K562 (cell line): ENCODE measurements at regions not wholly inside any gene's neighbourhood (a gene's known extent, or its start where the extent isn't known, plus 50 kb on each side); places are given as distances from the start of the nearest gene placed in this dataset.

Experiments used
- ATAC-seq: fragments of 200-7000 bp; cut with Tn5 transposase; 3 replicates; pipeline ENCODE4 v1.9.1; 2020; ENCODE audit warnings: moderate library complexity
- BruUV-seq: library from RNA; stranded (reverse); fragments of 400-500 nt; replicated peaks from 2 replicates; lab custom pipeline; 2021; lab: Mats Ljungman, UMichigan
- CTCF ChIA-PET: fragments of 300-600 bp; formaldehyde crosslinking; extraction: SDS; loops from one replicate; lab custom pipeline; 2021; ENCODE audit warnings: low intra/inter-chr PET ratio; lab: Yijun Ruan, JAX
- POLR2A ChIA-PET: fragments of 300-600, 350-650 bp; sonication (Branson Sonifier 250); formaldehyde crosslinking; extraction: SDS; loops from one replicate; lab custom pipeline; 2021; ENCODE audit warnings: antibody characterized with exemption, inconsistent platforms; lab: Yijun Ruan, JAX
- DNase-seq, 4 experiments: peaks; one replicate each; pipeline versions ENCODE4 v3.0.0 to v3.0.0-alpha.2; 2011 to 2018; ENCODE audit warnings: low spot score in 3 of 4, mixed read lengths in 3 of 4; ENCODE audit errors: extremely low read depth in 1 of 4
- FAIRE-seq: peaks from 2 replicates; lab custom pipeline; 2011; peaks lifted over from hg19 to GRCh38; lab: Jason Lieb, UNC
- H2AFZ ChIP-seq: 2 replicates; pipeline ENCODE4 v1.6.0; 2011; ENCODE audit warnings: low read depth, low read length, control low read depth, inconsistent platforms
- H3K27ac ChIP-seq: fragments of 200-600 bp; 3 replicates; pipeline ENCODE4 v1.8.0; 2011; ENCODE audit warnings: low read depth, mild to moderate bottlenecking, control low read depth, inconsistent platforms, low read length, moderate library complexity, mixed read lengths; ENCODE audit errors: extremely low read depth
- H3K27me3 ChIP-seq, 2 experiments: fragments of 300-600 bp in 1 of 2; 2 replicates in 1 of 2; 3 replicates in 1 of 2; pipeline versions ENCODE4 v1.6.0 to v1.8.0; 2011; ENCODE audit warnings: inconsistent platforms in 2 of 2, low read length in 2 of 2, mild to moderate bottlenecking in 1 of 2, mixed read lengths in 1 of 2, moderate library complexity in 1 of 2; ENCODE audit not compliant: control insufficient read depth in 2 of 2, insufficient read depth in 2 of 2
- H3K36me3 ChIP-seq: fragments of 300-600 bp; 3 replicates; pipeline ENCODE4 v1.8.0; 2011; ENCODE audit warnings: mild to moderate bottlenecking, low read length, inconsistent platforms; ENCODE audit not compliant: control insufficient read depth, insufficient read depth
- H3K4me1 ChIP-seq, 2 experiments: fragments of 200-600 bp in 1 of 2; replicated peaks in 1 of 2; 2 replicates in 1 of 2; 3 replicates in 1 of 2; pipeline versions ENCODE4 v1.5.1 to v1.8.0; 2011; ENCODE audit warnings: inconsistent platforms in 2 of 2, low read length in 2 of 2, mild to moderate bottlenecking in 1 of 2, mixed read lengths in 1 of 2, moderate library complexity in 1 of 2; ENCODE audit not compliant: control insufficient read depth in 2 of 2, insufficient read depth in 2 of 2
- H3K4me2 ChIP-seq: 2 replicates; pipeline ENCODE4 v1.6.1; 2011; ENCODE audit warnings: low read length, control low read depth, inconsistent platforms, mixed read lengths; ENCODE audit not compliant: insufficient read depth
- H3K4me3 ChIP-seq: fragments of 200-600 bp; sonication (generic), shearing (Covaris generic); 2 replicates; pipeline ENCODE4 v1.5.1; 2016; ENCODE audit warnings: control low read depth, inconsistent platforms
- H3K79me2 ChIP-seq: fragments of 200-600 bp; 3 replicates; pipeline ENCODE4 v1.8.0; 2011; ENCODE audit warnings: low read length, inconsistent platforms; ENCODE audit not compliant: control insufficient read depth, insufficient read depth
- H3K9ac ChIP-seq, 2 experiments: 2 replicates each; pipeline versions ENCODE4 v1.6.0 to v1.6.1; 2011; ENCODE audit warnings: low read depth in 2 of 2, low read length in 2 of 2, control low read depth in 1 of 2, inconsistent platforms in 1 of 2, mild to moderate bottlenecking in 1 of 2, mixed read lengths in 1 of 2; ENCODE audit not compliant: insufficient read depth in 1 of 2
- H3K9me1 ChIP-seq: one replicate; pipeline ENCODE4 v1.6.0; 2011; ENCODE audit warnings: inconsistent platforms, mild to moderate bottlenecking, low read length, moderate library complexity; ENCODE audit not compliant: control insufficient read depth, insufficient read depth
- H3K9me3 ChIP-seq: replicated peaks from 2 replicates; pipeline ENCODE4 v1.5.1; 2011; ENCODE audit warnings: low read depth, low read length, inconsistent platforms; ENCODE audit not compliant: control insufficient read depth, insufficient read depth
- H4K20me1 ChIP-seq: replicated peaks from 2 replicates; pipeline ENCODE4 v1.6.1; 2011; ENCODE audit warnings: low read length, inconsistent platforms, mixed read lengths; ENCODE audit not compliant: control insufficient read depth, insufficient read depth
- CBX8 ChIP-seq: fragments of 200-600 bp; sonication (generic); IDR thresholded peaks from 2 replicates; pipeline ENCODE4 v1.6.1; 2012; ENCODE audit warnings: borderline replicate concordance, mixed run types, low read depth, mild to moderate bottlenecking, moderate library complexity, mixed read lengths, low read length, control low read depth, inconsistent platforms; ENCODE audit not compliant: poor library complexity, severe bottlenecking; ENCODE audit errors: extremely low read depth
- COPS2 ChIP-seq: fragments of 450-650 bp; conservative IDR thresholded peaks from 2 replicates; pipeline ENCODE4 v1.6.1; 2016; ENCODE audit warnings: mild to moderate bottlenecking, moderate library complexity
- ESRRB ChIP-seq: fragments of 250-450 bp; sonication (Bioruptor Pico); IDR thresholded peaks from 2 replicates; pipeline ENCODE4 v1.5.0; 2020; ENCODE audit warnings: mild to moderate bottlenecking, moderate library complexity, borderline replicate concordance
- FOXA3 ChIP-seq, 2 experiments: fragments of 450-650 bp in 1 of 2; sonication (generic) in 1 of 2; formaldehyde crosslinking; IDR thresholded peaks in 1 of 2; conservative IDR thresholded peaks in 1 of 2; 2 replicates each; pipeline versions ENCODE4 v1.4.0 to v1.8.0; 2020 to 2022; ENCODE audit warnings: mild to moderate bottlenecking in 2 of 2, missing genetic modification reagents in 1 of 2
- POLR3G ChIP-seq: IDR thresholded peaks from 2 replicates; pipeline ENCODE4 v1.6.1; 2011; ENCODE audit not compliant: insufficient read length, insufficient replicate concordance; ENCODE audit errors: extremely low read depth
- TEAD2 ChIP-seq: fragments of 450-650 bp; IDR thresholded peaks from 2 replicates; pipeline ENCODE4 v1.6.1; 2016; ENCODE audit warnings: missing genetic modification characterization, control low read depth, missing compliant biosample characterization
- ZNF232 ChIP-seq: sonication (generic); formaldehyde crosslinking; IDR thresholded peaks from 2 replicates; pipeline ENCODE4 v1.8.0; 2022; ENCODE audit warnings: mild to moderate bottlenecking, missing genetic modification reagents
- ZNF41 ChIP-seq: fragments of 250-450 bp; sonication (Bioruptor Pico); conservative IDR thresholded peaks from 2 replicates; pipeline ENCODE4 v1.4.0; 2020; ENCODE audit warnings: mild to moderate bottlenecking
- ZNF436 ChIP-seq: fragments of 250-450, 450-650 bp; sonication (Bioruptor Pico); formaldehyde crosslinking; IDR thresholded peaks from 2 replicates; pipeline ENCODE4 v1.7.0; 2020; ENCODE audit warnings: mild to moderate bottlenecking
- ZNF75A ChIP-seq: fragments of 450-650 bp; formaldehyde crosslinking; IDR thresholded peaks from 2 replicates; pipeline ENCODE4 v1.4.0; 2020; ENCODE audit warnings: mild to moderate bottlenecking
- WGBS: fragments of 100-300 bp; shearing (Covaris generic); methylation state at CpG from one replicate; pipeline ENCODE4 v1.1.6; 2016; ENCODE audit warnings: low coverage, mixed read lengths; ENCODE audit not compliant: insufficient coverage; ENCODE audit errors: missing lambda C conversion rate; 5-methylcytosine and 5-hydroxymethylcytosine counted together
- in situ Hi-C: fragments of 300-500 bp; cut with MboI; formaldehyde crosslinking; loops from 4 replicates; pipeline ENCODE4 v1.15.0; 2018; ENCODE audit warnings: inconsistent platforms, mixed read lengths
- intact Hi-C: fragments of 100-400 bp; cut with micrococcal nuclease; formaldehyde crosslinking; loops from 2 replicates; pipeline ENCODE4 v1.14.2; 2022
- TF ChIP-seq, protein P1 (sequence below): fragments of 450-650 bp; conservative IDR thresholded peaks from 2 replicates; pipeline ENCODE4 v1.6.1; 2016; ENCODE audit warnings: missing genetic modification characterization, low read depth, mild to moderate bottlenecking, missing compliant biosample characterization, moderate library complexity
- TF ChIP-seq, protein P2 (sequence below): sonication (generic); formaldehyde crosslinking; IDR thresholded peaks from 2 replicates; pipeline ENCODE4 v1.4.0; 2020; ENCODE audit warnings: mild to moderate bottlenecking, missing genetic modification reagents
- TF ChIP-seq, protein P3 (sequence below): fragments of 150-350 bp; IDR thresholded peaks from 2 replicates; pipeline ENCODE4 v1.6.1; 2014; ENCODE audit warnings: low read depth, mild to moderate bottlenecking, low read length, borderline replicate concordance

DNA sequence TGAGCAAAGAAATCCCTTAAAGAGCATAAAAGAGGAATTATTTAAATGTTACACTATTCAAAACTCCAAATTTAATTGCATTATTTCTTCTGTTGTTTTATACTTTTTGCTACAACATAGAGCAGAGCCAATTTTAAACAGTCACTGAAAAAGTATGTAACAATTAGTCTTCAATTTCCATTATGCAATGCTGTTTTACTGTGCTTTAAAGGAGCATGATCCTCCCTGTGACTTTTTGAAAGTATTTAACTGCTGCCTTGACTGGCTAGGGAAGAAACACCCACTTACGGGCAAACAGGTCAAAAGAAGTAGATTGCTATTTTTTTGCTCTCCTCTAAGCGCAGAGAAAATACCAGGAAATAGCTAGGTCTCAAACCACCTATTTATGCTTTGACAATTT, 217.4 kb upstream of the GCFC2 start (continued):
- TF ChIP-seq, protein P1, sequence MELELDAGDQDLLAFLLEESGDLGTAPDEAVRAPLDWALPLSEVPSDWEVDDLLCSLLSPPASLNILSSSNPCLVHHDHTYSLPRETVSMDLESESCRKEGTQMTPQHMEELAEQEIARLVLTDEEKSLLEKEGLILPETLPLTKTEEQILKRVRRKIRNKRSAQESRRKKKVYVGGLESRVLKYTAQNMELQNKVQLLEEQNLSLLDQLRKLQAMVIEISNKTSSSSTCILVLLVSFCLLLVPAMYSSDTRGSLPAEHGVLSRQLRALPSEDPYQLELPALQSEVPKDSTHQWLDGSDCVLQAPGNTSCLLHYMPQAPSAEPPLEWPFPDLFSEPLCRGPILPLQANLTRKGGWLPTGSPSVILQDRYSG (tag) = no peak
- TF ChIP-seq FOXA3 (CRISPR knock-in tag; conservative IDR thresholded peaks at IDR 0.05 in 1 of 2, IDR thresholded peaks at IDR 0.05 in 1 of 2) = no peak
- no peak for TF ChIP-seq ZNF232 (CRISPR knock-in tag)
- no peak for TF ChIP-seq ESRRB (CRISPR knock-in tag)
- TF ChIP-seq ZNF75A (CRISPR knock-in tag) = no peak
- TF ChIP-seq ZNF41 (CRISPR knock-in tag) = no peak
- no peak for TF ChIP-seq CBX8

DNA sequence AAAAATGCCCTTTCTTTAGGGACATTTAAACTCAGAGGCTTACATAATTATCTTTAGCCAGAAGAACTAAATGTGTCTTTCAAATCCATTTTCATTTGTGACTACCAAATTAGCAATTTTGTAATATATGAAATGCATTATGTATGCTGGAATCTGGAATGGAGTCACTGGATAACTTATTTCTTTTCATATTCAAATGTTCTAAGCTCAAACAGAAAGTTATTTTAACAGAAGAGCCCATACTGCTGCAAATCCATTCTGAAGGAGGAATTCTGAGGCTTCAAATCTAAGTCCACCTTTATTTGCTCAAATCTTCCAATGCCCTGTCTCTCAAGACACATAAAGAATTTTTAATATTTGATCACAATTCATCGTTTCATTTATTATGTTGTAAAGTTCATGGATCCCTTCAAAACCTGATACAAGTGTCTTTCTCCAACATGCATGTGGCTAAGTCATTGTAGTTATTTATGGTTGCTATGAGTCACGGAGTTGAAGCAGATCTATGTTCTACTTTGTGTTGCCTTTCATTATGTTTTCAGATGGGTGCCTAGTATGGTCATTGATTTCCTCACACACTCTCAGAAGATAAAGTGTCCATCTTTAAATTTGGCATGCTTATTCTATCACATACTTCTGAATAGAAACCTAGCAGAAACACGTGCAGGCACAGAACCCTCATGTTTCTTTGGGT, 214.8 kb upstream of the GCFC2 start:
- Histone ChIP-seq H3K9ac (no peak overlapping the region), H3K79me2 (no peaks in the 10 kb centered on the region), H3K9me3 (no peaks in the 10 kb centered on the region; the same call in 1 of the 2 replicates), H3K27me3 (no peaks in the 10 kb centered on the region), H2AFZ (no peak overlapping the region), H3K9me1 (no peaks in the 10 kb centered on the region), H3K4me3 (no peak overlapping the region), H3K4me1 (no peaks in the 10 kb centered on the region), H3K4me2 (no peak overlapping the region), H4K20me1 (no peaks in the 10 kb centered on the region), H3K27ac (no peak overlapping the region), H3K36me3 (peaks cover 13% of the 10 kb centered on the region; the same call in 2 of the 3 replicates)
- POLR2A ChIA-PET = no interaction called here
- CTCF ChIA-PET = no interaction called here
- no peak for DNase-seq
- no peak for ATAC-seq
- no peak for FAIRE-seq
- no TSS peak for BruUV-seq
- 20% methylated on average over 3 of the region's 3 CpGs for WGBS
- in situ Hi-C loops (no loop called here), intact Hi-C loops (no loop called here)
- TF ChIP-seq ZNF436 = no peak
- TF ChIP-seq, protein P2, sequence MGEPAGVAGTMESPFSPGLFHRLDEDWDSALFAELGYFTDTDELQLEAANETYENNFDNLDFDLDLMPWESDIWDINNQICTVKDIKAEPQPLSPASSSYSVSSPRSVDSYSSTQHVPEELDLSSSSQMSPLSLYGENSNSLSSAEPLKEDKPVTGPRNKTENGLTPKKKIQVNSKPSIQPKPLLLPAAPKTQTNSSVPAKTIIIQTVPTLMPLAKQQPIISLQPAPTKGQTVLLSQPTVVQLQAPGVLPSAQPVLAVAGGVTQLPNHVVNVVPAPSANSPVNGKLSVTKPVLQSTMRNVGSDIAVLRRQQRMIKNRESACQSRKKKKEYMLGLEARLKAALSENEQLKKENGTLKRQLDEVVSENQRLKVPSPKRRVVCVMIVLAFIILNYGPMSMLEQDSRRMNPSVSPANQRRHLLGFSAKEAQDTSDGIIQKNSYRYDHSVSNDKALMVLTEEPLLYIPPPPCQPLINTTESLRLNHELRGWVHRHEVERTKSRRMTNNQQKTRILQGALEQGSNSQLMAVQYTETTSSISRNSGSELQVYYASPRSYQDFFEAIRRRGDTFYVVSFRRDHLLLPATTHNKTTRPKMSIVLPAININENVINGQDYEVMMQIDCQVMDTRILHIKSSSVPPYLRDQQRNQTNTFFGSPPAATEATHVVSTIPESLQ = no peak
- TF ChIP-seq POLR3G = no peak
- no peak for TF ChIP-seq COPS2
- no peak for TF ChIP-seq TEAD2 (tag)
- TF ChIP-seq, protein P3, sequence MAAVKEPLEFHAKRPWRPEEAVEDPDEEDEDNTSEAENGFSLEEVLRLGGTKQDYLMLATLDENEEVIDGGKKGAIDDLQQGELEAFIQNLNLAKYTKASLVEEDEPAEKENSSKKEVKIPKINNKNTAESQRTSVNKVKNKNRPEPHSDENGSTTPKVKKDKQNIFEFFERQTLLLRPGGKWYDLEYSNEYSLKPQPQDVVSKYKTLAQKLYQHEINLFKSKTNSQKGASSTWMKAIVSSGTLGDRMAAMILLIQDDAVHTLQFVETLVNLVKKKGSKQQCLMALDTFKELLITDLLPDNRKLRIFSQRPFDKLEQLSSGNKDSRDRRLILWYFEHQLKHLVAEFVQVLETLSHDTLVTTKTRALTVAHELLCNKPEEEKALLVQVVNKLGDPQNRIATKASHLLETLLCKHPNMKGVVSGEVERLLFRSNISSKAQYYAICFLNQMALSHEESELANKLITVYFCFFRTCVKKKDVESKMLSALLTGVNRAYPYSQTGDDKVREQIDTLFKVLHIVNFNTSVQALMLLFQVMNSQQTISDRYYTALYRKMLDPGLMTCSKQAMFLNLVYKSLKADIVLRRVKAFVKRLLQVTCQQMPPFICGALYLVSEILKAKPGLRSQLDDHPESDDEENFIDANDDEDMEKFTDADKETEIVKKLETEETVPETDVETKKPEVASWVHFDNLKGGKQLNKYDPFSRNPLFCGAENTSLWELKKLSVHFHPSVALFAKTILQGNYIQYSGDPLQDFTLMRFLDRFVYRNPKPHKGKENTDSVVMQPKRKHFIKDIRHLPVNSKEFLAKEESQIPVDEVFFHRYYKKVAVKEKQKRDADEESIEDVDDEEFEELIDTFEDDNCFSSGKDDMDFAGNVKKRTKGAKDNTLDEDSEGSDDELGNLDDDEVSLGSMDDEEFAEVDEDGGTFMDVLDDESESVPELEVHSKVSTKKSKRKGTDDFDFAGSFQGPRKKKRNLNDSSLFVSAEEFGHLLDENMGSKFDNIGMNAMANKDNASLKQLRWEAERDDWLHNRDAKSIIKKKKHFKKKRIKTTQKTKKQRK = no peak
